Stomach (tissue), 8 donors: ENCODE measurements at regions not wholly inside any gene's neighbourhood (a gene's known extent, or its start where the extent isn't known, plus 50 kb on each side); places are given as distances from the start of the nearest gene placed in this dataset.
A peak's percentile ranks its signal among the peaks of the same experiment; 100 is the strongest.

Experiments used
- DNase-seq, 2 donors: peaks; one replicate each; pipeline versions ENCODE4 v3.0.0 to v3.0.0-alpha.2; 2013 to 2019
- H3K27ac ChIP-seq, 5 donors: fragments of 200-600 bp in 4 of 5; sonication (generic) in 4 of 5; one replicate each; pipeline ENCODE4 v1.5.1; 2013 to 2019; ENCODE audit warnings: mild to moderate bottlenecking in 1 of 5, moderate library complexity in 1 of 5
- H3K27me3 ChIP-seq, 3 donors: fragments of 200-600 bp; sonication (generic); one replicate each; pipeline ENCODE4 v1.5.1; 2017 to 2019; ENCODE audit warnings: mixed run types in 1 of 3
- H3K36me3 ChIP-seq, 4 donors: fragments of 200-600 bp; sonication (generic); 1 replicate in 3 of 4; 2 replicates in 1 of 4; pipeline ENCODE4 v1.5.1; 2016 to 2019
- H3K4me1 ChIP-seq, 4 donors: fragments of 200-600 bp; sonication (generic); one replicate each; pipeline ENCODE4 v1.5.1; 2016 to 2019
- H3K4me3 ChIP-seq, 4 donors: fragments of 200-600 bp; sonication (generic) in 3 of 4; one replicate each; pipeline ENCODE4 v1.5.1; 2016 to 2019; ENCODE audit warnings: mild to moderate bottlenecking in 1 of 4
- H3K9me3 ChIP-seq, 4 donors: fragments of 200-600 bp; sonication (generic); one replicate each; pipeline ENCODE4 v1.5.1; 2016 to 2019
- CTCF ChIP-seq, 7 experiments: fragments of 450-650 bp in 4 of 7; fragments of 200-600 bp in 3 of 7; sonication (generic) in 3 of 7; IDR thresholded peaks; one replicate each; pipeline ENCODE4 v1.5.1; 2016 to 2019; ENCODE audit warnings: antibody characterized with exemption in 7 of 7, control low read depth in 2 of 7, mild to moderate bottlenecking in 1 of 7
- EP300 ChIP-seq: sonication (generic); formaldehyde crosslinking; IDR thresholded peaks from one replicate; pipeline ENCODE4 v1.6.1; 2017; ENCODE audit warnings: antibody characterized with exemption
- POLR2A ChIP-seq, 4 donors: fragments of 450-650 bp; IDR thresholded peaks; one replicate each; pipeline ENCODE4 v1.6.1; 2016; ENCODE audit warnings: antibody characterized with exemption in 4 of 4, control low read depth in 2 of 4, mild to moderate bottlenecking in 1 of 4, moderate library complexity in 1 of 4
- POLR2AphosphoS5 ChIP-seq, 3 donors: sonication (generic); formaldehyde crosslinking; IDR thresholded peaks; one replicate each; pipeline ENCODE4 v1.6.1; 2016; ENCODE audit warnings: antibody characterized with exemption in 3 of 3
- WGBS, 5 donors: extraction: QIAGEN DNeasy Blood & Tissue Kit in 3 of 5; methylation state at CpG; one replicate each; pipeline versions ENCODE4 v1.1.5 to v1.1.7; 2013 to 2018; 5-methylcytosine and 5-hydroxymethylcytosine counted together
- intact Hi-C: fragments of 100-400 bp; cut with DNase I; formaldehyde crosslinking; loops from one replicate; pipeline ENCODE4 v1.15.1; 2023; ENCODE audit warnings: low total_unique reads
- donor health status: healthy with polysubstance abuse.
- donor health status: Bipolar disorder and iron deficiency.
- donor health status: healthy.

- intact Hi-C loops: no loop called here
- 79 to 96% (median 89%) methylated on average over 1 of the region's 1 CpG for WGBS, 5 donors
- TF ChIP-seq POLR2A (IDR thresholded peaks at IDR 0.05): no peak
- TF ChIP-seq POLR2AphosphoS5 (IDR thresholded peaks at IDR 0.05): no peak
- no peak for TF ChIP-seq EP300
- no peak for TF ChIP-seq CTCF (IDR thresholded peaks at IDR 0.05)
- peaks cover 0 to 20% (median 8%) of the 10 kb centered on the region in 4 donors for H3K9me3 ChIP-seq
- no peak overlapping the region for H3K27ac ChIP-seq
- no peaks in the 10 kb centered on the region for H3K27me3 ChIP-seq
- H3K4me3 ChIP-seq: no peak overlapping the region
- H3K4me1 ChIP-seq: no peaks in the 10 kb centered on the region
- no peaks in the 10 kb centered on the region for H3K36me3 ChIP-seq
- no peak for DNase-seq
Observed at GRCh38 chr11:92070026-92070889, 154.4 kb upstream of the FAT3 start.

- H3K4me1 ChIP-seq: no peaks in the 10 kb centered on the region
- H3K9me3 ChIP-seq: peaks cover 0 to 8% (median 0%) of the 10 kb centered on the region in 4 donors
- TF ChIP-seq EP300 (no peak), POLR2A (IDR thresholded peaks at IDR 0.05) (no peak), CTCF (IDR thresholded peaks at IDR 0.05) (no peak), POLR2AphosphoS5 (IDR thresholded peaks at IDR 0.05) (no peak)
- intact Hi-C loops: no loop called here
- H3K36me3 ChIP-seq: no peaks in the 10 kb centered on the region
- no peak for DNase-seq
- H3K27me3 ChIP-seq: no peaks in the 10 kb centered on the region
- no peak overlapping the region for H3K4me3 ChIP-seq
- no peak overlapping the region for H3K27ac ChIP-seq
Observed at GRCh38 chr11:92067016-92067415, 157.6 kb upstream of the FAT3 start.

- Histone ChIP-seq H3K4me1 (no peaks in the 10 kb centered on the region), H3K4me3 (no peak overlapping the region), H3K9me3 (no peaks in the 10 kb centered on the region), H3K27ac (no peak overlapping the region), H3K36me3 (no peaks in the 10 kb centered on the region), H3K27me3 (no peaks in the 10 kb centered on the region)
- WGBS, 5 donors: 70 to 88% (median 72%) methylated on average over 3 of the region's 3 CpGs
- intact Hi-C loops: no loop called here
- no peak for TF ChIP-seq CTCF (IDR thresholded peaks at IDR 0.05)
- no peak for TF ChIP-seq EP300
- no peak for TF ChIP-seq POLR2AphosphoS5 (IDR thresholded peaks at IDR 0.05)
- no peak for TF ChIP-seq POLR2A (IDR thresholded peaks at IDR 0.05)
- no peak for DNase-seq
Observed at GRCh38 chr11:92061456-92062062, 163.1 kb upstream of the FAT3 start.

GRCh38 chr11:92057849-92058442, 166.7 kb upstream of the FAT3 start:
- intact Hi-C loops: no loop called here
- no peaks in the 10 kb centered on the region for H3K4me1 ChIP-seq
- no peak overlapping the region for H3K27ac ChIP-seq
- WGBS, 5 donors: 43 to 56% (median 47%) methylated on average over 2 of the region's 2 CpGs
- peak in 1 of 2 donors; percentile 32 for DNase-seq
- H3K4me3 ChIP-seq: no peak overlapping the region
- no peak for TF ChIP-seq POLR2AphosphoS5 (IDR thresholded peaks at IDR 0.05)
- TF ChIP-seq EP300: no peak
- no peak for TF ChIP-seq POLR2A (IDR thresholded peaks at IDR 0.05)
- TF ChIP-seq CTCF (IDR thresholded peaks at IDR 0.05): no peak
- H3K27me3 ChIP-seq: no peaks in the 10 kb centered on the region
- H3K9me3 ChIP-seq: no peaks in the 10 kb centered on the region
- H3K36me3 ChIP-seq: no peaks in the 10 kb centered on the region
